GM23338 (cell line): ENCODE measurements at regions not wholly inside any gene's neighbourhood (a gene's known extent, or its start where the extent isn't known, plus 50 kb on each side); places are given as distances from the start of the nearest gene placed in this dataset.

ENCODE experiments used
- CREB1 ChIP-seq: fragments of 250-450 bp; sonication (Bioruptor Pico); IDR thresholded peaks from 2 replicates; pipeline ENCODE4 v1.5.0; 2020; ENCODE audit warnings: low read depth, mild to moderate bottlenecking, moderate library complexity
- CTCF ChIP-seq, 2 experiments: fragments of 200-600 bp in 1 of 2; sonication (generic) in 1 of 2; conservative IDR thresholded peaks; 2 replicates each; pipeline versions ENCODE4 v1.5.1 to v1.6.1; 2016 to 2017; ENCODE audit warnings: antibody characterized with exemption in 2 of 2, low read depth in 2 of 2, mild to moderate bottlenecking in 2 of 2, moderate library complexity in 1 of 2
- ETS1 ChIP-seq: IDR thresholded peaks from 2 replicates; pipeline ENCODE4 v1.6.1; 2016; ENCODE audit warnings: antibody characterized with exemption
- EZH2 ChIP-seq: fragments of 200-600 bp; sonication (generic); IDR thresholded peaks from one replicate; pipeline ENCODE4 v1.8.0; 2017; ENCODE audit warnings: antibody characterized with exemption, mild to moderate bottlenecking, low read depth; ENCODE audit not compliant: unreplicated experiment
- EZH2phosphoT487 ChIP-seq: fragments of 200-600 bp; sonication (generic); IDR thresholded peaks from one replicate; pipeline ENCODE4 v1.8.1; 2018; ENCODE audit warnings: antibody characterized with exemption; ENCODE audit not compliant: unreplicated experiment
- JUNB ChIP-seq: IDR thresholded peaks from one replicate; pipeline ENCODE4 v1.6.1; 2016; ENCODE audit warnings: antibody characterized with exemption; ENCODE audit not compliant: unreplicated experiment
- POLR2AphosphoS5 ChIP-seq: IDR thresholded peaks from 2 replicates; pipeline ENCODE4 v1.6.1; 2016; ENCODE audit warnings: antibody characterized with exemption, low read depth
- REST ChIP-seq: IDR thresholded peaks from one replicate; pipeline ENCODE4 v1.6.1; 2018; ENCODE audit warnings: antibody characterized with exemption; ENCODE audit not compliant: unreplicated experiment
- ZNF114 ChIP-seq: fragments of 250-450 bp; sonication (Bioruptor Pico); IDR thresholded peaks from 2 replicates; pipeline ENCODE4 v1.5.0; 2020; ENCODE audit warnings: mild to moderate bottlenecking, moderate library complexity
- ZNF331 ChIP-seq: fragments of 250-450 bp; sonication (Bioruptor Pico); IDR thresholded peaks from 2 replicates; pipeline ENCODE4 v1.5.0; 2020; ENCODE audit warnings: low read depth, mild to moderate bottlenecking, moderate library complexity
- ZNF462 ChIP-seq: fragments of 250-450 bp; sonication (Bioruptor Pico); IDR thresholded peaks from 2 replicates; pipeline ENCODE4 v1.5.0; 2020; ENCODE audit warnings: mild to moderate bottlenecking, moderate library complexity

GRCh38 chr6:103344554-103345163, 1515.1 kb downstream of the HACE1 start:
- TF ChIP-seq CTCF (conservative IDR thresholded peaks at IDR 0.05; ENCODE audit: low read depth in 2 of 2): no peak
- TF ChIP-seq REST: no peak
- TF ChIP-seq POLR2AphosphoS5: no peak
- TF ChIP-seq JUNB: no peak
- no peak for TF ChIP-seq CREB1 (CRISPR knock-in tag)
- TF ChIP-seq EZH2: no peak
- no peak for TF ChIP-seq ZNF331 (CRISPR knock-in tag)
- TF ChIP-seq EZH2phosphoT487: no peak
- TF ChIP-seq ETS1: no peak
- TF ChIP-seq ZNF114 (CRISPR knock-in tag): no peak
- TF ChIP-seq ZNF462: no peak
